Fibroblast of lung (primary cell): ENCODE measurements at regions not wholly inside any gene's neighbourhood (a gene's known extent, or its start where the extent isn't known, plus 50 kb on each side); places are given as distances from the start of the nearest gene placed in this dataset.

Source experiments
- CTCF ChIP-seq, 2 donors: IDR thresholded peaks in 1 of 2; conservative IDR thresholded peaks in 1 of 2; 1 replicate in 1 of 2; 2 replicates in 1 of 2; pipeline ENCODE4 v1.5.1; 2011 to 2012; ENCODE audit warnings: low read length in 2 of 2, control low read depth in 1 of 2, inconsistent platforms in 1 of 2, low read depth in 1 of 2, mild to moderate bottlenecking in 1 of 2
- EZH2 ChIP-seq: IDR thresholded peaks from 2 replicates; pipeline ENCODE4 v1.5.1; 2012; ENCODE audit warnings: low read length, control low read depth, mild to moderate bottlenecking; ENCODE audit errors: missing control alignments

GRCh38 chr4:180792541-180792940 is 1450.7 kb upstream of the TENM3 start:
- TF ChIP-seq CTCF (conservative IDR thresholded peaks at IDR 0.05 in 1 of 2, IDR thresholded peaks at IDR 0.05 in 1 of 2; ENCODE audit: low read depth in 1 of 2, low read length in 2 of 2) (no peak), EZH2 (no peak)
